GM10266 (cell line): ENCODE measurements at regions not wholly inside any gene's neighbourhood (a gene's known extent, or its start where the extent isn't known, plus 50 kb on each side); places are given as distances from the start of the nearest gene placed in this dataset.
"Not testable (repeated sequence)": the region's sequence is repeated elsewhere in the genome, so short reads cannot be mapped to it uniquely, and the experiment has no call there.

Experiments
- DNase-seq: peaks from one replicate; pipeline ENCODE4 v3.0.0; 2012; ENCODE audit errors: extremely low spot score
- TF ChIP-seq, protein P1 (sequence below): IDR thresholded peaks from 2 replicates; pipeline ENCODE4 v1.5.1; 2012; ENCODE audit warnings: mild to moderate bottlenecking, low read depth; ENCODE audit not compliant: control insufficient read depth, insufficient read depth; ENCODE audit errors: missing control alignments

DNA sequence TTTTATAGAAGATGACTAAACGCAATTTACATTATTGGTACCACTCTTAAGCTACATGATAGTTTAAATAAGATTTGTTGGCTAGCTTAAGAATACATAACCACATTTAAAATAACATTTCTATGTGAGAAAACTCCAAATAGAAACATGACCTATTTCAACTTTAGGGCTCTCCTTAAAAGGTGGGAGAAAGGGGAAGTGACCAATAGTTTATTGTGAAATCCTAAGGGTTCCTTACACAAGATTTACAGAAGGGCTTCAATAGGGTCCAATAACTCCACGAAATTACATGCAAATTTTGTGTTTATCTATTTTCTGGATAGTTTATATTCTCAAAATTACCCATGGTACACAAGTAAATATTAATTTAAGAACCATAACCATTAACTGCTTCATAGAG is 91.6 kb upstream of the DST start:
- TF ChIP-seq, protein P1, sequence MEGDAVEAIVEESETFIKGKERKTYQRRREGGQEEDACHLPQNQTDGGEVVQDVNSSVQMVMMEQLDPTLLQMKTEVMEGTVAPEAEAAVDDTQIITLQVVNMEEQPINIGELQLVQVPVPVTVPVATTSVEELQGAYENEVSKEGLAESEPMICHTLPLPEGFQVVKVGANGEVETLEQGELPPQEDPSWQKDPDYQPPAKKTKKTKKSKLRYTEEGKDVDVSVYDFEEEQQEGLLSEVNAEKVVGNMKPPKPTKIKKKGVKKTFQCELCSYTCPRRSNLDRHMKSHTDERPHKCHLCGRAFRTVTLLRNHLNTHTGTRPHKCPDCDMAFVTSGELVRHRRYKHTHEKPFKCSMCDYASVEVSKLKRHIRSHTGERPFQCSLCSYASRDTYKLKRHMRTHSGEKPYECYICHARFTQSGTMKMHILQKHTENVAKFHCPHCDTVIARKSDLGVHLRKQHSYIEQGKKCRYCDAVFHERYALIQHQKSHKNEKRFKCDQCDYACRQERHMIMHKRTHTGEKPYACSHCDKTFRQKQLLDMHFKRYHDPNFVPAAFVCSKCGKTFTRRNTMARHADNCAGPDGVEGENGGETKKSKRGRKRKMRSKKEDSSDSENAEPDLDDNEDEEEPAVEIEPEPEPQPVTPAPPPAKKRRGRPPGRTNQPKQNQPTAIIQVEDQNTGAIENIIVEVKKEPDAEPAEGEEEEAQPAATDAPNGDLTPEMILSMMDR: no peak
- DNase-seq: no peak

DNA sequence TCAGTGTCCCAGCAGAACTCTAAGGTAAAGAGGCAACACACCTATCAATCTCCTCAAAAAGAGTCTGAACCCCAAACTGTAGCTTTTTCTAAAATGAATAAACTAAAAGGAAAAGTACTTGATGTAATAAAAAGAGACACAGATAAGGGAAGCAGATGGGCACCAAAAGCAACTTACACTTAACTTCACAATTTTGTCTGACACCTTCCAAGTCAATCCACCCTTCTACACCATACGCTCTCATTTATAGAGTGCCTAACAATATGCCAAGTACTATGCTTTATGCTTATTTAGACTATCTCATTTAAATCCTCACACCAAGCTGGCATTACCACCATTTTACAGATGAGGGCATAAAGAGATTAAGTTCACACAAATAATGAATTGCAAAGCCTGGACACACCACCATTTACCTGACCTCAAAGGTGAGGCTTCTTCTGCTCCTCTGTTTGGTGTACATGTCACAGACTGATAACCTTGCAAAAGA is 90.6 kb upstream of the DST start:
- TF ChIP-seq, protein P1: no peak
- no peak for DNase-seq

DNA sequence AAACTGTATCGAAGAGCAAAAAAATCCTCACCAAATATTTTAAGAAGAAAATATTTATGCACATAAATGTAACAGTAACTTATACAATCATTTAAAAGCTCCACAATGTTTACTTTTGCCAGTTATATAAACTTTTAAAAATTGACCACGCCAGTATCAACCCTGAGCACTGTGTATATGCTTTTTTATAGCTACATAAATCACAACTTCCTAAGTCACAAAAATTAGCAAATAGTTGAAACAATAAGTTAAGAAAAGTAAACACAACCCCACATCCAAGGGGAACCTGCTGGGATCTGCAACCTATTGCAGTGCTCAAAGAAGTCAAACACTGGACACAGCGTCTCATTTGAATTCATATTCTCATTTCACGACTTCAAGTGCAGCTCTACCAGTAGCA is 89.8 kb upstream of the DST start:
- DNase-seq: no peak
- TF ChIP-seq, protein P1: no peak

DNA sequence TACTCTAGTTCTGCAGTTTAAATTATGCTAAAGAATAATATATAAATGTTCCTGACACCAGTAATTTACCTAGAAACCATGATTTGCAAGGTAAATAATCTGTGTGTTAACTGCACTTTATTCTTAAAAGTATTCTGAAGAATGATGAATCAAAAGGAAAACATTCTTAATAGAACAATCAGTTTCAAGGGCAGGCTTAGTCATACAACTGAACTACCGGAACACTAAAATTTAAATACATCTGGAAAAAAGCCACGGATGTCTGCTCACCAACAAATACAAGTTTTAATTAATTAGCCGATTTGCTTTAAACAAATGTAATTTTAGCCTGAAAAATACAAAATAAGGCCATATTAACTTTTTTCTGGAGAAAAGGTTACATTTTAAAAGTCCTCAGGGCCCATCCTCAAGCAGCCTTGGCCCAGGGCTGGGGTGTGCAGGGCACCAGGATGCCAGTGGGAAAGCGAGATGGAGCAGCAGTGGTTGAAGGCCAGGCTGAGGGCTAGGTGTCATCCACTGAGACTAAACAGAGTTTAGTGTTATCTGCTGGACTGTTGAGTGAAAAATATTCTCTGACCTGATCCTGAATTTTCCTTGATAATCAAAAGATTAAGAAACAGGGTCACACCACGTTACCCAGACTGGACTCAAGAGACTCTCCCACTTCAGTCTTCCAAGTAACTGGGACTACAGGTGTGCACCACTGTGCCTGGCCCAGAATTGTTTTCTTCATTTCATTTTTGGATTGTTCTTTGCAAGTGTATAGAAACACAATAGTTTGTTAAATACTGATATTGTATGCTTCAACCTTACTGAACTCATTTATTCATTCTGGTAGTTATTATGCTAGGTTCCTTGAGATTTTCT is 88.2 kb upstream of the DST start:
- TF ChIP-seq, protein P1: no peak
- no peak for DNase-seq

DNA sequence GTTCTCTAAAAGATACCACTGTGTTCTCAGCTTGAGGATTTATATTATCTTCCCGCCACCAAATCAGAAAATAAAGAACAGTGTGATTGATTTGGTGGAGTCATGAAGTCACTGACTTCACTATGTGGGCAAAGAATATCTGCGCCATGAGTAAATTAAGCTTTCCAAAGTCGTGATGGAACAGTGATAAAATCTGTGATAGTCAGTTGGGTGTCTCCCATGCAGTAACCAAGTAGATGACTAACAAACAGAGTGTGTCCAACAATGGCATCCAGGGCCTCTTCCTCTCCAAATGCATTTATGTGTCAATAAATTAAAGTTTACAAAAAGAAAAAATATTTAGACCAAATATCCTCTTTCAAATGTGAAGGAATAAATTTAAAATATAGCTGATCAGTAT is 87.0 kb upstream of the DST start:
- DNase-seq: no peak
- TF ChIP-seq, protein P1: no peak

DNA sequence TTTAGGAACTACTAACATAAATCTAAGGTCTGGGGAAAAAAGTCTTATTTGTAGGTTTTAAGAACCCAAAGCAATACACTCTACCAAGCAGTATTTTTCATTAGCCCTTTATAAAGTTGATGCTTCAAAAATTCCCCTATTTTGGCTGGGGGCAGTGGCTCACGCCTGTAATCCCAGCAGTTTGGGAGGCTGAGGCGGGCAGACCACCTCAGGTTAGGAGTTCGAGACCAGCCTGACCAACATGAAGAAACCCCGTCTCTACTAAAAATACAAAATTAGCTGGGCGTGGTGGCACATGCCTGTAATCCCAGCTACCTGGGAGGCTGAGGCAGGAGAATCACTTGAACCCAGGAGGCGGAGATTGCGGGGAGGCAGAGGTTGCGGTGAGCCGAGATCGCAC is 86.5 kb upstream of the DST start:
- not testable (repeated sequence) for DNase-seq

DNA sequence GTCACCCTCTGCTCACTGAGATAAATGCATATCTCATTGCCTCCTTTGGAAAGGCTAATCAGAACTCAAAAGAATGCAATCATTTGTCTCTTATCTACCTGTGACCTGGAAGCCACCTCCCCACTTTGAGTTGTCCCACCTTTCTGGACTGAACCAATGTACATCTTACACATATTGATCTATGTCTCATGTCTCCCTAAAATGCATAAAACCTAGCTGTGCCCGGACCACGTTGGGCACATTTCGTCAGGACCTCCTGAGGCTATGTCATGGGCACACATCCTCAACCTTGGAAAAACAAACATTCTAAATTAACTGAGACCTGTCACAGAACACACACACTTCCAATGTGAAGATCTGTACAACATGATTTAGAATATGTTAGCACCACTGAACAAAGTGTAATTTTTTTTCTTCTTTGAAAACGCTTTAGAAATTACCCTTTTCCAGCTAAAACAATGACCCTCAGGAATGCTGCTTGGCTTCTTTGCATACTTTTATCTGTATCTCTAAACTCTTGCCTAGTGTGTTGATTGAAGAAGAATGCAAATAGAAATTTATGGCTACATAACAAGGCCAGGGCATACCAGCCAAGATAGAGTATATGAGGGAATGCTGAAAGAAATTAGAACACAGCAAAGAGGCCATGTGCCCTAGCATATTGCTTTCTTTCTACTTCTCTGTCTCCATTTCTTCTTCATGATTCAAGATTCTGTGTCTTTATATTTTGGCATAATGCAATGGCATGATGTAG is 84.6 kb upstream of the DST start:
- TF ChIP-seq, protein P1: no peak
- DNase-seq: no peak
